IMR-90 (cell line): ENCODE measurements at regions not wholly inside any gene's neighbourhood (a gene's known extent, or its start where the extent isn't known, plus 50 kb on each side); places are given as distances from the start of the nearest gene placed in this dataset.

ENCODE experiments used
- ATAC-seq: fragments of 200-7000 bp; cut with Tn5 transposase; 2 replicates; pipeline ENCODE4 v1.9.1; 2020; ENCODE audit warnings: low read depth, mild to moderate bottlenecking, moderate library complexity
- BruUV-seq: library from RNA; stranded (reverse); fragments of 400-500 nt; replicated peaks from 2 replicates; lab custom pipeline; 2021; lab: Mats Ljungman, UMichigan
- CTCF ChIA-PET: fragments of 300-600 bp; formaldehyde crosslinking; extraction: SDS; loops from one replicate; lab custom pipeline; 2021; ENCODE audit warnings: antibody characterized with exemption; lab: Yijun Ruan, JAX
- POLR2A ChIA-PET: fragments of 300-600 bp; sonication (Branson Sonifier 250); formaldehyde crosslinking; loops from one replicate; lab custom pipeline; 2022; ENCODE audit warnings: antibody characterized with exemption; ENCODE audit not compliant: unreplicated experiment; lab: Charles Lee
- DNase-seq: peaks from one replicate; pipeline ENCODE4 v3.0.0; 2013
- H2AFZ ChIP-seq: replicated peaks from 2 replicates; pipeline ENCODE3; 2013; ENCODE audit warnings: low read length, mild to moderate bottlenecking; ENCODE audit not compliant: poor library complexity
- H2AK5ac ChIP-seq: 2 replicates; pipeline ENCODE4 v1.6.1; 2013; ENCODE audit warnings: low read depth, low read length, inconsistent platforms
- H2AK9ac ChIP-seq: replicated peaks from 2 replicates; pipeline ENCODE3; 2013; ENCODE audit warnings: mild to moderate bottlenecking, low read depth, low read length, moderate library complexity; ENCODE audit not compliant: poor library complexity
- H2BK120ac ChIP-seq: 2 replicates; pipeline ENCODE4 v1.6.1; 2013; ENCODE audit warnings: low read depth, low read length, inconsistent platforms
- H2BK15ac ChIP-seq: 3 replicates; pipeline ENCODE4 v1.6.1; 2013; ENCODE audit warnings: low read depth, low read length, inconsistent platforms
- H2BK20ac ChIP-seq: 2 replicates; pipeline ENCODE4 v1.6.1; 2013; ENCODE audit warnings: low read depth, mild to moderate bottlenecking, inconsistent platforms, low read length, moderate library complexity
- H2BK5ac ChIP-seq: 2 replicates; pipeline ENCODE4 v1.6.1; 2013; ENCODE audit warnings: mild to moderate bottlenecking, low read depth, low read length, inconsistent platforms; ENCODE audit not compliant: poor library complexity, severe bottlenecking
- H3K14ac ChIP-seq: replicated peaks from 2 replicates; pipeline ENCODE4 v1.6.1; 2013; ENCODE audit warnings: low read depth, low read length, inconsistent platforms
- H3K18ac ChIP-seq: 2 replicates; pipeline ENCODE4 v1.6.1; 2013; ENCODE audit warnings: low read depth, low read length, control low read depth
- H3K23ac ChIP-seq: 2 replicates; pipeline ENCODE4 v1.6.1; 2013; ENCODE audit warnings: low read depth, low read length, inconsistent platforms
- H3K27ac ChIP-seq: 2 replicates; pipeline ENCODE4 v1.5.1; 2013; ENCODE audit warnings: mild to moderate bottlenecking, control low read depth, low read length; ENCODE audit not compliant: insufficient read depth
- H3K27me3 ChIP-seq: 2 replicates; pipeline ENCODE4 v1.6.1; 2013; ENCODE audit warnings: low read length; ENCODE audit not compliant: control insufficient read depth, insufficient read depth
- H3K36me3 ChIP-seq: 2 replicates; pipeline ENCODE4 v1.6.1; 2013; ENCODE audit warnings: low read length, mixed read lengths; ENCODE audit not compliant: control insufficient read depth, insufficient read depth
- H3K4ac ChIP-seq: 2 replicates; pipeline ENCODE4 v1.6.1; 2013; ENCODE audit warnings: low read depth, low read length, inconsistent platforms
- H3K4me1 ChIP-seq: 2 replicates; pipeline ENCODE4 v1.6.1; 2013; ENCODE audit warnings: low read length, mixed read lengths; ENCODE audit not compliant: control insufficient read depth, insufficient read depth
- H3K4me2 ChIP-seq: 2 replicates; pipeline ENCODE4 v1.6.1; 2013; ENCODE audit warnings: low read depth, mild to moderate bottlenecking, control low read depth, low read length, moderate library complexity
- H3K4me3 ChIP-seq: 2 replicates; pipeline ENCODE4 v1.5.1; 2013; ENCODE audit warnings: low read depth, mild to moderate bottlenecking, control low read depth, low read length, moderate library complexity; ENCODE audit not compliant: insufficient read depth
- H3K56ac ChIP-seq: 2 replicates; pipeline ENCODE4 v1.6.1; 2013; ENCODE audit warnings: low read length, inconsistent platforms; ENCODE audit not compliant: insufficient read depth; ENCODE audit errors: extremely low read depth
- H3K79me1 ChIP-seq, 2 experiments: 2 replicates each; pipeline ENCODE4 v1.6.1; 2013; ENCODE audit warnings: low read length in 2 of 2, inconsistent platforms in 1 of 2, low read depth in 1 of 2
- H3K9ac ChIP-seq: 2 replicates; pipeline ENCODE4 v1.6.1; 2013; ENCODE audit warnings: low read depth, low read length, control low read depth
- H3K9me1 ChIP-seq: 2 replicates; pipeline ENCODE4 v1.6.1; 2013; ENCODE audit warnings: low read length, inconsistent platforms; ENCODE audit not compliant: insufficient read depth
- H3K9me3 ChIP-seq: 2 replicates; pipeline ENCODE4 v1.6.1; 2013; ENCODE audit warnings: low read length; ENCODE audit not compliant: control insufficient read depth, insufficient read depth
- H4K20me1 ChIP-seq: 2 replicates; pipeline ENCODE4 v1.6.1; 2013; ENCODE audit warnings: low read length, inconsistent platforms; ENCODE audit not compliant: insufficient read depth
- H4K5ac ChIP-seq: 2 replicates; pipeline ENCODE4 v1.6.1; 2013; ENCODE audit warnings: mild to moderate bottlenecking, low read depth, low read length, control low read depth
- H4K8ac ChIP-seq, 2 experiments: 2 replicates each; pipeline ENCODE4 v1.6.1; 2013; ENCODE audit warnings: low read depth in 2 of 2, low read length in 2 of 2, control low read depth in 1 of 2, inconsistent platforms in 1 of 2
- H4K91ac ChIP-seq: 2 replicates; pipeline ENCODE4 v1.6.1; 2013; ENCODE audit warnings: low read depth, low read length, inconsistent platforms; ENCODE audit not compliant: insufficient read depth
- FOS ChIP-seq: fragments of 150-350 bp; IDR thresholded peaks from 2 replicates; pipeline ENCODE4 v1.6.1; 2016; ENCODE audit warnings: low read depth, low read length
- MAFK ChIP-seq: IDR thresholded peaks from 2 replicates; pipeline ENCODE4 v1.6.1; 2012; ENCODE audit warnings: low read depth, low read length, improper control_type of control experiment
- MAZ ChIP-seq: IDR thresholded peaks from 2 replicates; pipeline ENCODE4 v1.6.1; 2012; ENCODE audit warnings: low read depth, mild to moderate bottlenecking, low read length, improper control_type of control experiment, moderate library complexity, borderline replicate concordance
- MXI1 ChIP-seq: IDR thresholded peaks from 2 replicates; pipeline ENCODE4 v1.6.1; 2012; ENCODE audit warnings: low read depth, mild to moderate bottlenecking, low read length, moderate library complexity, borderline replicate concordance
- NFE2L2 ChIP-seq: fragments of 150-350 bp; IDR thresholded peaks from 2 replicates; pipeline ENCODE4 v1.6.1; 2016; ENCODE audit warnings: low read depth, mild to moderate bottlenecking, low read length
- POLR2A ChIP-seq: IDR thresholded peaks from 2 replicates; pipeline ENCODE4 v1.6.1; 2012; ENCODE audit warnings: mild to moderate bottlenecking, low read depth, low read length
- RAD21 ChIP-seq: IDR thresholded peaks from 2 replicates; pipeline ENCODE4 v1.6.1; 2012; ENCODE audit warnings: low read length, improper control_type of control experiment
- RCOR1 ChIP-seq: IDR thresholded peaks from 2 replicates; pipeline ENCODE4 v1.6.1; 2012; ENCODE audit warnings: mild to moderate bottlenecking, low read length, improper control_type of control experiment; ENCODE audit not compliant: insufficient replicate concordance
- RFX5 ChIP-seq: IDR thresholded peaks from 2 replicates; pipeline ENCODE4 v1.8.0; 2012; ENCODE audit warnings: low read depth, mild to moderate bottlenecking, low read length, moderate library complexity
- SMC3 ChIP-seq: fragments of 150-350 bp; IDR thresholded peaks from 2 replicates; pipeline ENCODE4 v1.6.1; 2016; ENCODE audit warnings: low read depth, mild to moderate bottlenecking, antibody characterized with exemption, low read length, moderate library complexity
- WGBS, 2 experiments: methylation state at CpG; one replicate each; pipeline versions ENCODE4 v1.1.5 to v1.1.7; 2013; ENCODE audit warnings: missing lambda C conversion rate in 2 of 2; ENCODE audit not compliant: insufficient read length in 1 of 2; ENCODE audit errors: extremely low coverage in 2 of 2; 5-methylcytosine and 5-hydroxymethylcytosine counted together
- dilution Hi-C: fragments of 300-500 bp; cut with HindIII; formaldehyde crosslinking; loops from one replicate; pipeline ENCODE4 v1.14.3; 2018; ENCODE audit warnings: low sequenced_read_pairs; ENCODE audit not compliant: unreplicated experiment
- in situ Hi-C: fragments of 300-500 bp; cut with MboI; formaldehyde crosslinking; loops from 3 replicates; pipeline ENCODE4 v1.14.3; 2019; ENCODE audit warnings: low sequenced_read_pairs, inconsistent platforms, mixed read lengths
- intact Hi-C: fragments of 100-400 bp; cut with micrococcal nuclease; formaldehyde crosslinking; loops from 2 replicates; pipeline ENCODE4 v1.10.0; 2022
- TF ChIP-seq, protein P1 (sequence below): fragments of 150-350 bp; IDR thresholded peaks from 2 replicates; pipeline ENCODE4 v1.6.1; 2017; ENCODE audit warnings: mild to moderate bottlenecking, antibody characterized with exemption, low read length, low read depth
- TF ChIP-seq, protein P2 (sequence below): fragments of 150-350 bp; IDR thresholded peaks from 2 replicates; pipeline ENCODE4 v1.6.1; 2016; ENCODE audit warnings: low read depth, mild to moderate bottlenecking, low read length, moderate library complexity, borderline replicate concordance
- TF ChIP-seq, protein P3 (sequence below): conservative IDR thresholded peaks from 2 replicates; pipeline ENCODE4 v1.5.1; 2012; ENCODE audit warnings: mild to moderate bottlenecking, low read depth, low read length, improper control_type of control experiment

DNA sequence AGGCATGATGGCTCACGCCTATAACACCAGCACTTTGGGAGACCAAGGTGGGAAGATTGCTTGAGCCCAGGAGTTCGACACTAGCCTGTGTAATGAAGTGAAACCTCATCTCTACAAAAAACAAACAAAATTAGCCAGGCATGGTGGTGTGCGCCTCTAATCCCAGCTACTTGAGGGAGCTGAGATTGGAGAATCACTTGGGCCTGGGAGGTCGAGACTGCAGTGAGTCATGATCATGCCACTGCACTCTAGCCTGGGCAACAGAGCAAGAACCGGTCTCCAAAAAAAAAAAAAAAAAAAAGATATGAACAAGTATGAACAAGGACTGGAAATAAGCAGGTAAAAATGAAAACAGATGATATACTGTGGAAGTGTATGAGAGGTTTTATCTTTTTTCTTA is 54.1 kb upstream of the SOX6 start:
- H2BK120ac ChIP-seq, result no peak overlapping the region
- no peak overlapping the region for H3K4me3 ChIP-seq
- ATAC-seq (no peak), DNase-seq (no peak)
- H4K5ac ChIP-seq, result no peak overlapping the region
- WGBS, 2 experiments, result no CpG with 5 or more reads among the region's 5 CpGs
- CTCF ChIA-PET, result no interaction called here
- no peak overlapping the region for H4K8ac ChIP-seq
- no peak overlapping the region for H3K9ac ChIP-seq
- no peak overlapping the region for H3K23ac ChIP-seq
- H3K27me3 ChIP-seq, result no peaks in the 10 kb centered on the region
- H2AK5ac ChIP-seq, result no peak overlapping the region
- H4K91ac ChIP-seq, result no peak overlapping the region
- no peak overlapping the region for H3K27ac ChIP-seq
- H2AK9ac ChIP-seq, result no peak overlapping the region
- no peaks in the 10 kb centered on the region for H3K4me1 ChIP-seq
- H3K9me1 ChIP-seq, result no peaks in the 10 kb centered on the region
- no peaks in the 10 kb centered on the region for H4K20me1 ChIP-seq
- no peak overlapping the region for H2BK20ac ChIP-seq
- no peak overlapping the region for H2AFZ ChIP-seq
- no peak for TF ChIP-seq MAZ
- TF ChIP-seq NFE2L2, result no peak
- TF ChIP-seq MAFK, result no peak
- no peak for TF ChIP-seq RAD21
- no peak for TF ChIP-seq RCOR1
- TF ChIP-seq, protein P1, sequence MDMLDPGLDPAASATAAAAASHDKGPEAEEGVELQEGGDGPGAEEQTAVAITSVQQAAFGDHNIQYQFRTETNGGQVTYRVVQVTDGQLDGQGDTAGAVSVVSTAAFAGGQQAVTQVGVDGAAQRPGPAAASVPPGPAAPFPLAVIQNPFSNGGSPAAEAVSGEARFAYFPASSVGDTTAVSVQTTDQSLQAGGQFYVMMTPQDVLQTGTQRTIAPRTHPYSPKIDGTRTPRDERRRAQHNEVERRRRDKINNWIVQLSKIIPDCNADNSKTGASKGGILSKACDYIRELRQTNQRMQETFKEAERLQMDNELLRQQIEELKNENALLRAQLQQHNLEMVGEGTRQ, result no peak
- TF ChIP-seq, protein P2, sequence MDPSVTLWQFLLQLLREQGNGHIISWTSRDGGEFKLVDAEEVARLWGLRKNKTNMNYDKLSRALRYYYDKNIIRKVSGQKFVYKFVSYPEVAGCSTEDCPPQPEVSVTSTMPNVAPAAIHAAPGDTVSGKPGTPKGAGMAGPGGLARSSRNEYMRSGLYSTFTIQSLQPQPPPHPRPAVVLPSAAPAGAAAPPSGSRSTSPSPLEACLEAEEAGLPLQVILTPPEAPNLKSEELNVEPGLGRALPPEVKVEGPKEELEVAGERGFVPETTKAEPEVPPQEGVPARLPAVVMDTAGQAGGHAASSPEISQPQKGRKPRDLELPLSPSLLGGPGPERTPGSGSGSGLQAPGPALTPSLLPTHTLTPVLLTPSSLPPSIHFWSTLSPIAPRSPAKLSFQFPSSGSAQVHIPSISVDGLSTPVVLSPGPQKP, result no peak
- no peak for TF ChIP-seq FOS
- no peak for TF ChIP-seq MXI1
- TF ChIP-seq, protein P3, sequence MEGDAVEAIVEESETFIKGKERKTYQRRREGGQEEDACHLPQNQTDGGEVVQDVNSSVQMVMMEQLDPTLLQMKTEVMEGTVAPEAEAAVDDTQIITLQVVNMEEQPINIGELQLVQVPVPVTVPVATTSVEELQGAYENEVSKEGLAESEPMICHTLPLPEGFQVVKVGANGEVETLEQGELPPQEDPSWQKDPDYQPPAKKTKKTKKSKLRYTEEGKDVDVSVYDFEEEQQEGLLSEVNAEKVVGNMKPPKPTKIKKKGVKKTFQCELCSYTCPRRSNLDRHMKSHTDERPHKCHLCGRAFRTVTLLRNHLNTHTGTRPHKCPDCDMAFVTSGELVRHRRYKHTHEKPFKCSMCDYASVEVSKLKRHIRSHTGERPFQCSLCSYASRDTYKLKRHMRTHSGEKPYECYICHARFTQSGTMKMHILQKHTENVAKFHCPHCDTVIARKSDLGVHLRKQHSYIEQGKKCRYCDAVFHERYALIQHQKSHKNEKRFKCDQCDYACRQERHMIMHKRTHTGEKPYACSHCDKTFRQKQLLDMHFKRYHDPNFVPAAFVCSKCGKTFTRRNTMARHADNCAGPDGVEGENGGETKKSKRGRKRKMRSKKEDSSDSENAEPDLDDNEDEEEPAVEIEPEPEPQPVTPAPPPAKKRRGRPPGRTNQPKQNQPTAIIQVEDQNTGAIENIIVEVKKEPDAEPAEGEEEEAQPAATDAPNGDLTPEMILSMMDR, result no peak
- TF ChIP-seq SMC3, result no peak
- TF ChIP-seq POLR2A, result no peak
- no peak for TF ChIP-seq RFX5
- in situ Hi-C loops (no loop called here), intact Hi-C loops (no loop called here), dilution Hi-C loops (no loop called here)
- no peak overlapping the region for H2BK15ac ChIP-seq
- H3K18ac ChIP-seq, result no peak overlapping the region
- no peak overlapping the region for H3K14ac ChIP-seq
- no TSS peak for BruUV-seq
- no peak overlapping the region for H3K56ac ChIP-seq
- no peak overlapping the region for H2BK5ac ChIP-seq
- H3K79me1 ChIP-seq, result no peaks in the 10 kb centered on the region; a peak in 1 of 4 replicates
- H3K4ac ChIP-seq, result no peak overlapping the region
- no peak overlapping the region for H3K4me2 ChIP-seq
- H3K9me3 ChIP-seq, result no peaks in the 10 kb centered on the region
- no peaks in the 10 kb centered on the region for H3K36me3 ChIP-seq
- POLR2A ChIA-PET, result no interaction called here
